ENCODE measurements at regions not wholly inside any gene's neighbourhood (a gene's known extent, or its start where the extent isn't known, plus 50 kb on each side); places are given as distances from the start of the nearest gene placed in this dataset.

- TF ChIP-seq POLR2A (IDR thresholded peaks at IDR 0.05) (no peak), POLR2AphosphoS5 (IDR thresholded peaks at IDR 0.05) (no peak)
These were observed 76.8 kb upstream of the SOX13 start for GRCh38 chr1:203996126-203996525.
